Left lung (tissue), 4 donors: ENCODE measurements at regions not wholly inside any gene's neighbourhood (a gene's known extent, or its start where the extent isn't known, plus 50 kb on each side); places are given as distances from the start of the nearest gene placed in this dataset.

ENCODE experiments used
- ATAC-seq: fragments of 200-7000 bp; cut with Tn5 transposase; one replicate; pipeline ENCODE4 v1.9.1; 2020; ENCODE audit warnings: moderate library complexity
- DNase-seq, 4 donors: peaks; one replicate each; pipeline ENCODE4 v3.0.0-alpha.2; 2013 to 2020
- H3K27ac ChIP-seq, 2 donors: fragments of 200-600 bp; sonication (generic) in 1 of 2; one replicate each; pipeline versions ENCODE4 v1.5.0 to v1.8.0; 2020 to 2021
- H3K27me3 ChIP-seq, 2 donors: fragments of 200-600 bp; sonication (generic) in 1 of 2; one replicate each; pipeline versions ENCODE4 v1.5.0 to v1.8.0; 2020 to 2021
- H3K36me3 ChIP-seq, 2 donors: fragments of 200-600 bp; sonication (generic) in 1 of 2; one replicate each; pipeline versions ENCODE4 v1.5.0 to v1.8.0; 2020 to 2021
- H3K4me1 ChIP-seq, 2 donors: fragments of 200-600 bp; one replicate each; pipeline ENCODE4 v1.8.0; 2021
- H3K4me3 ChIP-seq, 2 donors: fragments of 200-600 bp; sonication (generic) in 1 of 2; one replicate each; pipeline versions ENCODE4 v1.5.0 to v1.8.0; 2020 to 2021; ENCODE audit warnings: mild to moderate bottlenecking in 1 of 2
- H3K9me3 ChIP-seq, 2 donors: fragments of 200-600 bp; sonication (generic) in 1 of 2; one replicate each; pipeline versions ENCODE4 v1.5.0 to v1.8.0; 2020 to 2021
- CTCF ChIP-seq, 2 donors: fragments of 200-600 bp; sonication (generic) in 1 of 2; IDR thresholded peaks; one replicate each; pipeline versions ENCODE4 v1.5.0 to v1.8.0; 2021; ENCODE audit warnings: antibody characterized with exemption in 2 of 2
- intact Hi-C, 2 donors: fragments of 100-400 bp; cut with DNase I; formaldehyde crosslinking; loops; one replicate each; pipeline versions ENCODE4 v1.11.2 to v1.14.2; 2022
- donor health status: DM: no; HTN: yes; CAD: no.
- donor health status: DM: no; HTN: no; CAD: no.

DNA sequence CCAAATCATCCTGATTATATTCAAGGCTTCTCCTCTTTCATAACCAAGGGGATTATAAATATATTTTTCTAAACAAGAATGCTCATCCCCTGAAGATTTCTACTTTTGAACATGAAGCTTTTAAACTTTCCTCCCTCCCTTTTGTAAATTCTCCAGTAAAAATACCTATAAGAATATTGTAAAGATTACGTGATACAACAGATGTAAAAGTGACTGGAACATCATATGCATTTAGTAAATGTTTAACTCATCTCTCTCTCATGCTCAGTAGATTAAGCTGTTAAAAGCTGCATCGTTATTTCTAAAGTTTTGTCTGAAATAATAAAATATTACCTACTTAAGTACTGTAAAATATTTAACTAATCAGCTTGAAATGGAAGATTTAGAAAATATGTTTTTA lies 281.1 kb downstream of the SPRY2 start:
- intact Hi-C loops, result no loop called here
- DNase-seq, result no peak

DNA sequence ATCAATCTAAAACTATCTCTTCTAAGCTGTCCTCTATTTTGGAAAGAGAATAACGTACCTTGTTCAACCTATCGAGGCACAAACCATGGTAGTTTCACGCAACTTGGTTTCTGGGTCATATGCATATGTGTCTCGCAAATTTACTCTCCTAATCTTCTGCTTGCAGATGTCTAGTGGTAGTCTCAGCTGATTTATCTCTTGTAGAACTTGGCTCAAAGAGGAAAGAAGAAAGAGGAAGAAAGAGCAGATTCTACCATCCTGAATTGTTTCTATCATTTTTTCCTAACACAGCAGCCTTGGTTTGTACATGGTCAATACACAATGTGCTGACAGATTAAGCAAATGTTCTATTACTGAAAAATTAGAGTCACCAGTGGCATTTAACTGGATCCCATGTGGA lies 282.3 kb downstream of the SPRY2 start:
- intact Hi-C loops, result no loop called here
- TF ChIP-seq CTCF (IDR thresholded peaks at IDR 0.05), result no peak
- ATAC-seq (no peak), DNase-seq (no peak)
- no peak overlapping the region for H3K27ac ChIP-seq
- no peaks in the 10 kb centered on the region for H3K27me3 ChIP-seq
- no peaks in the 10 kb centered on the region for H3K4me1 ChIP-seq
- H3K9me3 ChIP-seq, result no peaks in the 10 kb centered on the region
- no peak overlapping the region for H3K4me3 ChIP-seq
- no peaks in the 10 kb centered on the region for H3K36me3 ChIP-seq

More for the DNA sequence above, 281.1 kb downstream of the SPRY2 start:
- Histone ChIP-seq H3K36me3 (no peaks in the 10 kb centered on the region), H3K4me3 (no peak overlapping the region), H3K27me3 (no peaks in the 10 kb centered on the region), H3K9me3 (no peaks in the 10 kb centered on the region), H3K4me1 (no peaks in the 10 kb centered on the region), H3K27ac (no peak overlapping the region)
- no peak for TF ChIP-seq CTCF (IDR thresholded peaks at IDR 0.05)
- no peak for ATAC-seq

- Histone ChIP-seq H3K9me3 (no peaks in the 10 kb centered on the region), H3K4me1 (no peaks in the 10 kb centered on the region), H3K36me3 (no peaks in the 10 kb centered on the region), H3K4me3 (no peak overlapping the region), H3K27ac (no peak overlapping the region), H3K27me3 (no peaks in the 10 kb centered on the region)
- TF ChIP-seq CTCF (IDR thresholded peaks at IDR 0.05), result no peak
- ATAC-seq, result no peak
- DNase-seq, result no peak
- intact Hi-C loops, result no loop called here
Measured at GRCh38 chr13:80055847-80056246, 285.1 kb downstream of the SPRY2 start.

DNA sequence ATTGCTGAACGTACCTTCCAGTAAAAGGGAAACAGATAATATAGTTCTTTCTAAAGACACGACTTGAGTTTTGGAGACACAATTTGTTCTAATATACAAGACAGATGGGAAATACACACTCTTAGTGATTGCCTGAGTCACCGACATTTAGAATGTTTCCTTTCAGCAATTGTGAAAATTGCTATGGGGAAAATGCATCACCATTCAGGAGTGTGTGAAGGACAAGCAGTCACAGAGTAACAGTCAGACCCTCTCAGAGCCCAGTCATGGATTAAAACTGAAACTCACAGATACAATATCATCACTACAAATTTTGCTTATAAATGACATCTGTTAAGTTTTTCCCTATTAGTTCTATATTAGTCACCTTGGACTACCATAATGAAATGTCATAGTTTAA lies 286.1 kb downstream of the SPRY2 start:
- Histone ChIP-seq H3K4me1 (peaks cover 0 to 7% of the 10 kb centered on the region in 2 donors), H3K27ac (no peak overlapping the region), H3K4me3 (no peak overlapping the region), H3K27me3 (no peaks in the 10 kb centered on the region), H3K9me3 (no peaks in the 10 kb centered on the region), H3K36me3 (no peaks in the 10 kb centered on the region)
- ATAC-seq, result no peak
- no peak for TF ChIP-seq CTCF (IDR thresholded peaks at IDR 0.05)
- DNase-seq, result no peak
- intact Hi-C loops, result no loop called here

DNA sequence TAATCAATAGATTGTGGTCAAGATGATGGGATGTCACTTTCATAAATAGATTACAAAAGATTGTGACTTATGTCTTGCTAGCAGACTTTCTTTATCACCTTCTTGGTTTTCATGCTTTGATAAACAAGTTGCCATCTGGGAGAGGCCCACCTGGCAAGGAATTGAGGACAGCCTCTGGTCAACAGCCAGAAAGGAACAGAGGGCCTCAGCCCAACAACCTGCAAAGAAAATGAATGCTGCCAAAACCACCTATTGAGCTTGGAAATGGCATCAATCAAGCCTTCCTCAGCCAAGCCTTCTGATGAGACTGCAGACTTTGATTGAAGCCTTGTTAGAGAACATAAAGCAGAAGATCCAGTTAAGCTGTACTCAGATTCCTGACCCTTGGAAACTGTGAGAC lies 288.6 kb downstream of the SPRY2 start:
- H3K27ac ChIP-seq, result no peak overlapping the region
- TF ChIP-seq CTCF (IDR thresholded peaks at IDR 0.05), result no peak
- intact Hi-C loops, result no loop called here
- H3K9me3 ChIP-seq, result no peaks in the 10 kb centered on the region
- DNase-seq (no peak), ATAC-seq (no peak)
- H3K4me1 ChIP-seq, result peaks cover 5 to 31% of the 10 kb centered on the region in 2 donors
- no peaks in the 10 kb centered on the region for H3K27me3 ChIP-seq
- H3K36me3 ChIP-seq, result no peaks in the 10 kb centered on the region
- no peak overlapping the region for H3K4me3 ChIP-seq
